ENCODE measurements at regions not wholly inside any gene's neighbourhood (a gene's known extent, or its start where the extent isn't known, plus 50 kb on each side); places are given as distances from the start of the nearest gene placed in this dataset.
A peak's percentile ranks its signal among the peaks of the same experiment; 100 is the strongest.

DNA sequence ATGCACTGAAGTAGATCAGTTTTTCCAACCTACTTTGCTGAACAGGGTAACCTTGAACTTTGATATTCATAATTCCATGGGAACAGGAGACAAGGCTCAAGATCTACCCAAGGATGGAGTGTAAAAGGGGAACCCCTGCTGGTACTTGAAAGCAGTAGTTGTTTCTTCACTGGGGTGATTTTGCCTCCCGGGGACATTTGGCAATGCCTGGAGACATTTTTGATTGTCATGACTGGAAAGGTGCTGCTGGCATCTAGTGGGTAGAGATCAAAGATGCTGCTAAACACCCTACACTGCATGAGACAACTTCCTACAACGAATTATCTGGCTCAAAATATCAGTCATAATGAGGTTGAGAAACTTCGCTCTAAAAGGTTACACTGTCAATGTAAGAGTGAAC lies 214.8 kb upstream of the CTBP2 start:
- no peak overlapping the region for H2BK15ac ChIP-seq (replicated peaks; ENCODE audit: low read depth)
- no peak overlapping the region for H3K23ac ChIP-seq (ENCODE audit: low read length)
- WGBS (ENCODE audit: extremely low coverage, insufficient coverage, low lambda C conversion rate) = no CpG with 5 or more reads among the region's 3 CpGs
- no peak overlapping the region for H2BK120ac ChIP-seq (ENCODE audit: low read depth, low read length)
- H3K79me2 ChIP-seq (ENCODE audit: control insufficient read depth, insufficient read depth, low read length) = no peaks in the 10 kb centered on the region
- H3K18ac ChIP-seq (ENCODE audit: low read length) = no peak overlapping the region
- no peak overlapping the region for H3K56ac ChIP-seq (ENCODE audit: low read length)
- peak; percentile 6 for DNase-seq
- H2BK5ac ChIP-seq (ENCODE audit: low read length) = no peak overlapping the region
- H3K27ac ChIP-seq (ENCODE audit: low read depth, low read length) = no peak overlapping the region
- H3K4me2 ChIP-seq (ENCODE audit: low read length) = no peak overlapping the region
- no peak overlapping the region for H3K4ac ChIP-seq (ENCODE audit: low read depth, low read length)
- no peaks in the 10 kb centered on the region for H3K27me3 ChIP-seq (ENCODE audit: insufficient read depth, low read length, poor library complexity)
- no peak overlapping the region for H3K4me3 ChIP-seq (ENCODE audit: low read length)
- H3K9ac ChIP-seq (ENCODE audit: low read length) = no peak overlapping the region
- H3K4me1 ChIP-seq (ENCODE audit: control insufficient read depth, low read depth, low read length) = no peaks in the 10 kb centered on the region
- no peaks in the 10 kb centered on the region for H3K36me3 ChIP-seq (ENCODE audit: control insufficient read depth, insufficient read depth, low read length)
- no peak overlapping the region for H4K5ac ChIP-seq (ENCODE audit: low read length)
- H2AK5ac ChIP-seq (ENCODE audit: low read length) = no peak overlapping the region
- no peaks in the 10 kb centered on the region for H3K79me1 ChIP-seq (ENCODE audit: low read length)
- H4K8ac ChIP-seq (ENCODE audit: low read depth, low read length) = no peak overlapping the region

GRCh38 chr10:125373546-125373945 lies 213.2 kb upstream of the CTBP2 start:
- no peak overlapping the region for H3K18ac ChIP-seq (ENCODE audit: low read length)
- WGBS (ENCODE audit: extremely low coverage, insufficient coverage, low lambda C conversion rate) = no CpG with 5 or more reads among the region's 6 CpGs
- no peak overlapping the region for H2BK15ac ChIP-seq (replicated peaks; ENCODE audit: low read depth)
- no peak overlapping the region for H4K8ac ChIP-seq (ENCODE audit: low read depth, low read length)
- H3K9ac ChIP-seq (ENCODE audit: low read length) = no peak overlapping the region
- no peak overlapping the region for H3K56ac ChIP-seq (ENCODE audit: low read length)
- H4K5ac ChIP-seq (ENCODE audit: low read length) = no peak overlapping the region
- DNase-seq = no peak
- no peak overlapping the region for H3K23ac ChIP-seq (ENCODE audit: low read length)
- no peaks in the 10 kb centered on the region for H3K36me3 ChIP-seq (ENCODE audit: control insufficient read depth, insufficient read depth, low read length)
- no peak overlapping the region for H3K4ac ChIP-seq (ENCODE audit: low read depth, low read length)
- no peaks in the 10 kb centered on the region for H3K4me1 ChIP-seq (ENCODE audit: control insufficient read depth, low read depth, low read length)
- H3K79me1 ChIP-seq (ENCODE audit: low read length) = no peaks in the 10 kb centered on the region
- H3K4me3 ChIP-seq (ENCODE audit: low read length) = no peak overlapping the region
- H3K79me2 ChIP-seq (ENCODE audit: control insufficient read depth, insufficient read depth, low read length) = no peaks in the 10 kb centered on the region
- H3K27me3 ChIP-seq (ENCODE audit: insufficient read depth, low read length, poor library complexity) = no peaks in the 10 kb centered on the region
- H3K4me2 ChIP-seq (ENCODE audit: low read length) = no peak overlapping the region
- H3K27ac ChIP-seq (ENCODE audit: low read depth, low read length) = no peak overlapping the region
- no peak overlapping the region for H2AK5ac ChIP-seq (ENCODE audit: low read length)
- no peak overlapping the region for H2BK5ac ChIP-seq (ENCODE audit: low read length)
- H2BK120ac ChIP-seq (ENCODE audit: low read depth, low read length) = no peak overlapping the region

GRCh38 chr10:125370578-125370977 lies 210.2 kb upstream of the CTBP2 start:
- Histone ChIP-seq H3K4me1 (ENCODE audit: control insufficient read depth, low read depth, low read length) (no peaks in the 10 kb centered on the region), H3K4me2 (ENCODE audit: low read length) (peak overlapping the region; percentile 45), H3K27ac (ENCODE audit: low read depth, low read length) (no peak overlapping the region), H3K4me3 (ENCODE audit: low read length) (no peak overlapping the region), H3K9ac (ENCODE audit: low read length) (no peak overlapping the region), H3K79me1 (ENCODE audit: low read length) (no peaks in the 10 kb centered on the region), H3K23ac (ENCODE audit: low read length) (no peak overlapping the region), H2AK5ac (ENCODE audit: low read length) (no peak overlapping the region), H4K5ac (ENCODE audit: low read length) (no peak overlapping the region), H3K27me3 (ENCODE audit: insufficient read depth, low read length, poor library complexity) (no peaks in the 10 kb centered on the region), H3K56ac (ENCODE audit: low read length) (peak overlapping the region; percentile 65), H3K4ac (ENCODE audit: low read depth, low read length) (no peak overlapping the region), H4K8ac (ENCODE audit: low read depth, low read length) (no peak overlapping the region), H2BK5ac (ENCODE audit: low read length) (no peak overlapping the region), H3K36me3 (ENCODE audit: control insufficient read depth, insufficient read depth, low read length) (no peaks in the 10 kb centered on the region), H3K18ac (ENCODE audit: low read length) (no peak overlapping the region), H3K79me2 (ENCODE audit: control insufficient read depth, insufficient read depth, low read length) (no peaks in the 10 kb centered on the region), H2BK120ac (ENCODE audit: low read depth, low read length) (no peak overlapping the region), H2BK15ac (replicated peaks; ENCODE audit: low read depth) (no peak overlapping the region)
- DNase-seq = peak; percentile 96
- no CpG with 5 or more reads among the region's 17 CpGs for WGBS (ENCODE audit: extremely low coverage, insufficient coverage, low lambda C conversion rate)

GRCh38 chr10:125369382-125370326 lies 209.3 kb upstream of the CTBP2 start:
- no peaks in the 10 kb centered on the region for H3K79me1 ChIP-seq (ENCODE audit: low read length)
- no CpG with 5 or more reads among the region's 12 CpGs for WGBS (ENCODE audit: extremely low coverage, insufficient coverage, low lambda C conversion rate)
- no peak overlapping the region for H4K8ac ChIP-seq (ENCODE audit: low read depth, low read length)

DNA sequence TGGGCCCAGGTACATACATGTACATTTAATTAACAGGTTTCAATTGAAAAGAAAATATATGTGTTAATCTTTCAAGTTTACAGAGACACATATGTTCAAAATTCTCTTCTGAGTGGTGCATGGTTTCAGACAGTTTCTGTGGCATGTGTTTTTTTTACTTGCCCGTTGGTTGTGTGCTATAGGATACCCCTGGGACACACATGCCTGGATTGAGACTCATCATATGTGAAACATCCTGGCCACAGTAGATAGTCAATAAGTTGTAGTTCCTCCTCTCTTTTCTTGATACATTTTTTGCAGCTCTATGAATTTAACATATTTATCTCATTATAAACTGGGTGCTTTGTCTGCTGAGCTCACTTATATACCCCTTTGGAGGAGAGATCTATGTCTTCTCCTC lies 207.8 kb upstream of the CTBP2 start:
- no peak overlapping the region for H3K56ac ChIP-seq (ENCODE audit: low read length)
- no peaks in the 10 kb centered on the region for H3K4me1 ChIP-seq (ENCODE audit: control insufficient read depth, low read depth, low read length)
- no peak overlapping the region for H3K4ac ChIP-seq (ENCODE audit: low read depth, low read length)
- no peak for DNase-seq
- H3K79me1 ChIP-seq (ENCODE audit: low read length) = no peaks in the 10 kb centered on the region
- H4K8ac ChIP-seq (ENCODE audit: low read depth, low read length) = no peak overlapping the region
- no peak overlapping the region for H3K23ac ChIP-seq (ENCODE audit: low read length)
- no peak overlapping the region for H3K18ac ChIP-seq (ENCODE audit: low read length)
- no peak overlapping the region for H2BK15ac ChIP-seq (replicated peaks; ENCODE audit: low read depth)
- H2BK5ac ChIP-seq (ENCODE audit: low read length) = no peak overlapping the region
- H3K36me3 ChIP-seq (ENCODE audit: control insufficient read depth, insufficient read depth, low read length) = no peaks in the 10 kb centered on the region
- H3K4me2 ChIP-seq (ENCODE audit: low read length) = no peak overlapping the region
- H3K27ac ChIP-seq (ENCODE audit: low read depth, low read length) = no peak overlapping the region
- no CpG with 5 or more reads among the region's 1 CpG for whole genome bisulfite sequencing (ENCODE audit: extremely low coverage, insufficient coverage, low lambda C conversion rate)
- no peak overlapping the region for H3K4me3 ChIP-seq (ENCODE audit: low read length)
- H3K9ac ChIP-seq (ENCODE audit: low read length) = no peak overlapping the region
- no peak overlapping the region for H2AK5ac ChIP-seq (ENCODE audit: low read length)
- no peak overlapping the region for H4K5ac ChIP-seq (ENCODE audit: low read length)
- H2BK120ac ChIP-seq (ENCODE audit: low read depth, low read length) = no peak overlapping the region
- no peaks in the 10 kb centered on the region for H3K79me2 ChIP-seq (ENCODE audit: control insufficient read depth, insufficient read depth, low read length)
- no peaks in the 10 kb centered on the region for H3K27me3 ChIP-seq (ENCODE audit: insufficient read depth, low read length, poor library complexity)

More at GRCh38 chr10:125369382-125370326, 209.3 kb upstream of the CTBP2 start:
- no peak overlapping the region for H3K4me2 ChIP-seq (ENCODE audit: low read length)
- H3K36me3 ChIP-seq (ENCODE audit: control insufficient read depth, insufficient read depth, low read length) = no peaks in the 10 kb centered on the region
- no peaks in the 10 kb centered on the region for H3K27me3 ChIP-seq (ENCODE audit: insufficient read depth, low read length, poor library complexity)
- DNase-seq = no peak
- no peak overlapping the region for H3K9ac ChIP-seq (ENCODE audit: low read length)
- no peak overlapping the region for H2BK5ac ChIP-seq (ENCODE audit: low read length)
- no peaks in the 10 kb centered on the region for H3K79me2 ChIP-seq (ENCODE audit: control insufficient read depth, insufficient read depth, low read length)
- H2BK120ac ChIP-seq (ENCODE audit: low read depth, low read length) = no peak overlapping the region
- H4K5ac ChIP-seq (ENCODE audit: low read length) = no peak overlapping the region
- no peak overlapping the region for H3K4me3 ChIP-seq (ENCODE audit: low read length)
- no peak overlapping the region for H3K18ac ChIP-seq (ENCODE audit: low read length)
- H2AK5ac ChIP-seq (ENCODE audit: low read length) = no peak overlapping the region
- H3K23ac ChIP-seq (ENCODE audit: low read length) = no peak overlapping the region
- H3K4me1 ChIP-seq (ENCODE audit: control insufficient read depth, low read depth, low read length) = no peaks in the 10 kb centered on the region
- H2BK15ac ChIP-seq (replicated peaks; ENCODE audit: low read depth) = no peak overlapping the region
- no peak overlapping the region for H3K27ac ChIP-seq (ENCODE audit: low read depth, low read length)
- no peak overlapping the region for H3K4ac ChIP-seq (ENCODE audit: low read depth, low read length)
- H3K56ac ChIP-seq (ENCODE audit: low read length) = no peak overlapping the region

GRCh38 chr10:125363791-125364190 lies 203.4 kb upstream of the CTBP2 start:
- H3K56ac ChIP-seq (ENCODE audit: low read length) = no peak overlapping the region
- no peak overlapping the region for H3K27ac ChIP-seq (ENCODE audit: low read depth, low read length)
- no peak overlapping the region for H2BK5ac ChIP-seq (ENCODE audit: low read length)
- no peak overlapping the region for H4K5ac ChIP-seq (ENCODE audit: low read length)
- H3K23ac ChIP-seq (ENCODE audit: low read length) = no peak overlapping the region
- no peak for DNase-seq
- H3K4me2 ChIP-seq (ENCODE audit: low read length) = no peak overlapping the region
- no peak overlapping the region for H3K4ac ChIP-seq (ENCODE audit: low read depth, low read length)
- no peaks in the 10 kb centered on the region for H3K79me1 ChIP-seq (ENCODE audit: low read length)
- H3K79me2 ChIP-seq (ENCODE audit: control insufficient read depth, insufficient read depth, low read length) = no peaks in the 10 kb centered on the region
- H3K9ac ChIP-seq (ENCODE audit: low read length) = no peak overlapping the region
- no peak overlapping the region for H3K4me3 ChIP-seq (ENCODE audit: low read length)
- H2BK120ac ChIP-seq (ENCODE audit: low read depth, low read length) = no peak overlapping the region
- H3K18ac ChIP-seq (ENCODE audit: low read length) = no peak overlapping the region
- H2AK5ac ChIP-seq (ENCODE audit: low read length) = no peak overlapping the region
- H4K8ac ChIP-seq (ENCODE audit: low read depth, low read length) = no peak overlapping the region
- H2BK15ac ChIP-seq (replicated peaks; ENCODE audit: low read depth) = no peak overlapping the region
- no peaks in the 10 kb centered on the region for H3K27me3 ChIP-seq (ENCODE audit: insufficient read depth, low read length, poor library complexity)
- no peaks in the 10 kb centered on the region for H3K4me1 ChIP-seq (ENCODE audit: control insufficient read depth, low read depth, low read length)
- H3K36me3 ChIP-seq (ENCODE audit: control insufficient read depth, insufficient read depth, low read length) = no peaks in the 10 kb centered on the region

All from mesendoderm (in vitro differentiated cells).